ENCODE measurements at regions not wholly inside any gene's neighbourhood (a gene's known extent, or its start where the extent isn't known, plus 50 kb on each side); places are given as distances from the start of the nearest gene placed in this dataset.

- FAIRE-seq = no peak
- no peak for DNase-seq (ENCODE audit: insufficient read length)
- TF ChIP-seq POLR2AphosphoS5 (IDR thresholded peaks at IDR 0.05; ENCODE audit: low read depth, low read length) = no peak
- TF ChIP-seq TAF1 (IDR thresholded peaks at IDR 0.05; ENCODE audit: borderline replicate concordance, low read depth, low read length) = no peak
- TF ChIP-seq POLR2A (IDR thresholded peaks at IDR 0.05; ENCODE audit: low read depth, low read length) = no peak
Observed at GRCh38 chr12:46560874-46561273, 188.3 kb upstream of the SLC38A2 start.

GRCh38 chr12:46560089-46560488, 187.5 kb upstream of the SLC38A2 start:
- TF ChIP-seq POLR2AphosphoS5 (IDR thresholded peaks at IDR 0.05; ENCODE audit: low read depth, low read length) (no peak), TAF1 (IDR thresholded peaks at IDR 0.05; ENCODE audit: borderline replicate concordance, low read depth, low read length) (no peak), POLR2A (IDR thresholded peaks at IDR 0.05; ENCODE audit: low read depth, low read length) (no peak)
- FAIRE-seq (no peak), DNase-seq (ENCODE audit: insufficient read length) (no peak)

- TF ChIP-seq POLR2AphosphoS5 (IDR thresholded peaks at IDR 0.05; ENCODE audit: low read depth, low read length) (no peak), TAF1 (IDR thresholded peaks at IDR 0.05; ENCODE audit: borderline replicate concordance, low read depth, low read length) (no peak), POLR2A (IDR thresholded peaks at IDR 0.05; ENCODE audit: low read depth, low read length) (no peak)
- no peak for DNase-seq (ENCODE audit: insufficient read length)
- FAIRE-seq = no peak
Observed at GRCh38 chr12:46559311-46559710, 186.7 kb upstream of the SLC38A2 start.

GRCh38 chr12:46558677-46559076, 186.1 kb upstream of the SLC38A2 start:
- DNase-seq (ENCODE audit: insufficient read length) = no peak
- no peak for FAIRE-seq
- TF ChIP-seq TAF1 (IDR thresholded peaks at IDR 0.05; ENCODE audit: borderline replicate concordance, low read depth, low read length) (no peak), POLR2A (IDR thresholded peaks at IDR 0.05; ENCODE audit: low read depth, low read length) (no peak), POLR2AphosphoS5 (IDR thresholded peaks at IDR 0.05; ENCODE audit: low read depth, low read length) (no peak)

GRCh38 chr12:46557539-46558373, 185.2 kb upstream of the SLC38A2 start:
- FAIRE-seq (no peak), DNase-seq (ENCODE audit: insufficient read length) (no peak)
- TF ChIP-seq POLR2A (IDR thresholded peaks at IDR 0.05; ENCODE audit: low read depth, low read length) (no peak), TAF1 (IDR thresholded peaks at IDR 0.05; ENCODE audit: borderline replicate concordance, low read depth, low read length) (no peak), POLR2AphosphoS5 (IDR thresholded peaks at IDR 0.05; ENCODE audit: low read depth, low read length) (no peak)

- TF ChIP-seq POLR2AphosphoS5 (IDR thresholded peaks at IDR 0.05; ENCODE audit: low read depth, low read length) = no peak
- TF ChIP-seq TAF1 (IDR thresholded peaks at IDR 0.05; ENCODE audit: borderline replicate concordance, low read depth, low read length) = no peak
- no peak for TF ChIP-seq POLR2A (IDR thresholded peaks at IDR 0.05; ENCODE audit: low read depth, low read length)
- DNase-seq (ENCODE audit: insufficient read length) (no peak), FAIRE-seq (no peak)
Observed at GRCh38 chr12:46556819-46557524, 184.4 kb upstream of the SLC38A2 start.

- TF ChIP-seq POLR2AphosphoS5 (IDR thresholded peaks at IDR 0.05; ENCODE audit: low read depth, low read length) (no peak), POLR2A (IDR thresholded peaks at IDR 0.05; ENCODE audit: low read depth, low read length) (no peak), TAF1 (IDR thresholded peaks at IDR 0.05; ENCODE audit: borderline replicate concordance, low read depth, low read length) (no peak)
- DNase-seq (ENCODE audit: insufficient read length) (no peak), FAIRE-seq (no peak)
Observed at GRCh38 chr12:46556105-46556559, 183.6 kb upstream of the SLC38A2 start.

- no peak for DNase-seq (ENCODE audit: insufficient read length)
- FAIRE-seq = no peak
- TF ChIP-seq TAF1 (IDR thresholded peaks at IDR 0.05; ENCODE audit: borderline replicate concordance, low read depth, low read length) (no peak), POLR2A (IDR thresholded peaks at IDR 0.05; ENCODE audit: low read depth, low read length) (no peak), POLR2AphosphoS5 (IDR thresholded peaks at IDR 0.05; ENCODE audit: low read depth, low read length) (no peak)
Observed at GRCh38 chr12:46555406-46555852, 182.9 kb upstream of the SLC38A2 start.

- TF ChIP-seq TAF1 (IDR thresholded peaks at IDR 0.05; ENCODE audit: borderline replicate concordance, low read depth, low read length) = no peak
- no peak for TF ChIP-seq POLR2AphosphoS5 (IDR thresholded peaks at IDR 0.05; ENCODE audit: low read depth, low read length)
- TF ChIP-seq POLR2A (IDR thresholded peaks at IDR 0.05; ENCODE audit: low read depth, low read length) = no peak
- DNase-seq (ENCODE audit: insufficient read length) = no peak
Observed at GRCh38 chr12:46554460-46554859, 181.9 kb upstream of the SLC38A2 start.

GRCh38 chr12:46553911-46554310, 181.3 kb upstream of the SLC38A2 start:
- no peak for TF ChIP-seq POLR2AphosphoS5 (IDR thresholded peaks at IDR 0.05; ENCODE audit: low read depth, low read length)
- no peak for TF ChIP-seq POLR2A (IDR thresholded peaks at IDR 0.05; ENCODE audit: low read depth, low read length)
- FAIRE-seq = no peak
- DNase-seq (ENCODE audit: insufficient read length) = no peak

More at GRCh38 chr12:46554460-46554859, 181.9 kb upstream of the SLC38A2 start:
- no peak for FAIRE-seq

GRCh38 chr12:46553266-46553665, 180.7 kb upstream of the SLC38A2 start:
- FAIRE-seq = no peak
- DNase-seq (ENCODE audit: insufficient read length) = no peak
- TF ChIP-seq POLR2A (IDR thresholded peaks at IDR 0.05; ENCODE audit: low read depth, low read length) (no peak), TAF1 (IDR thresholded peaks at IDR 0.05; ENCODE audit: borderline replicate concordance, low read depth, low read length) (no peak)

Measured in GM12892 (cell line).